Loucy (cell line): ENCODE measurements at regions not wholly inside any gene's neighbourhood (a gene's known extent, or its start where the extent isn't known, plus 50 kb on each side); places are given as distances from the start of the nearest gene placed in this dataset.

Source experiments
- H2AFZ ChIP-seq: fragments of 200-600 bp; sonication (generic); 2 replicates; pipeline ENCODE4 v1.6.0; 2016; ENCODE audit warnings: antibody characterized with exemption, mild to moderate bottlenecking, low read length, moderate library complexity
- H3F3A ChIP-seq: fragments of 200-600 bp; 2 replicates; pipeline ENCODE4 v1.6.0; 2016; ENCODE audit warnings: antibody characterized with exemption, low read depth, mild to moderate bottlenecking
- H3K27me3 ChIP-seq: fragments of 200-600 bp; sonication (generic); 2 replicates; pipeline ENCODE4 v1.6.1; 2014; ENCODE audit warnings: low read length, mild to moderate bottlenecking; ENCODE audit not compliant: insufficient read depth, poor library complexity, severe bottlenecking
- H3K36me3 ChIP-seq: fragments of 200-600 bp; sonication (generic); 2 replicates; pipeline ENCODE4 v1.6.1; 2016; ENCODE audit warnings: low read length; ENCODE audit not compliant: insufficient read depth
- H3K4me1 ChIP-seq: fragments of 200-600 bp; sonication (generic); 2 replicates; pipeline ENCODE4 v1.5.1; 2014; ENCODE audit warnings: low read length, mild to moderate bottlenecking; ENCODE audit not compliant: insufficient read depth, poor library complexity, severe bottlenecking
- H3K4me2 ChIP-seq: fragments of 200-600 bp; sonication (generic); 2 replicates; pipeline ENCODE4 v1.6.0; 2014; ENCODE audit warnings: antibody characterized with exemption, low read length, low read depth, mild to moderate bottlenecking; ENCODE audit not compliant: poor library complexity, severe bottlenecking
- H3K4me3 ChIP-seq: fragments of 200-600 bp; sonication (generic); 2 replicates; pipeline ENCODE4 v1.5.1; 2014; ENCODE audit warnings: low read length, mild to moderate bottlenecking, mixed read lengths; ENCODE audit not compliant: poor library complexity, severe bottlenecking
- H3K79me2 ChIP-seq: fragments of 200-600 bp; sonication (generic); 2 replicates; pipeline ENCODE4 v1.6.1; 2014; ENCODE audit warnings: low read length; ENCODE audit not compliant: insufficient read depth
- H3K9ac ChIP-seq: fragments of 200-600 bp; sonication (generic); 2 replicates; pipeline ENCODE4 v1.6.0; 2014; ENCODE audit warnings: mild to moderate bottlenecking, low read depth, low read length, moderate library complexity; ENCODE audit not compliant: poor library complexity, severe bottlenecking
- H3K9me2 ChIP-seq: fragments of 200-600 bp; sonication (generic); replicated peaks from 2 replicates; pipeline ENCODE4 v1.6.1; 2016; ENCODE audit warnings: low read depth, low read length, mixed read lengths
- H3K9me3 ChIP-seq: fragments of 200-600 bp; sonication (generic); 2 replicates; pipeline ENCODE4 v1.6.1; 2014; ENCODE audit warnings: mild to moderate bottlenecking, antibody characterized with exemption, low read length, low read depth; ENCODE audit not compliant: insufficient read depth
- H4K20me1 ChIP-seq: fragments of 200-600 bp; sonication (generic); 2 replicates; pipeline ENCODE4 v1.6.0; 2014; ENCODE audit warnings: antibody characterized with exemption, low read length, mild to moderate bottlenecking; ENCODE audit not compliant: insufficient read depth, poor library complexity, severe bottlenecking
- EZH2phosphoT487 ChIP-seq: fragments of 200-600 bp; IDR thresholded peaks from 2 replicates; pipeline ENCODE4 v1.6.1; 2018; ENCODE audit warnings: antibody characterized with exemption, mild to moderate bottlenecking, moderate library complexity, borderline replicate concordance
- TF ChIP-seq, protein P1 (sequence below): fragments of 200-600 bp; sonication (generic); conservative IDR thresholded peaks from 2 replicates; pipeline ENCODE4 v1.5.1; 2014; ENCODE audit warnings: mild to moderate bottlenecking, antibody characterized with exemption, low read length

DNA sequence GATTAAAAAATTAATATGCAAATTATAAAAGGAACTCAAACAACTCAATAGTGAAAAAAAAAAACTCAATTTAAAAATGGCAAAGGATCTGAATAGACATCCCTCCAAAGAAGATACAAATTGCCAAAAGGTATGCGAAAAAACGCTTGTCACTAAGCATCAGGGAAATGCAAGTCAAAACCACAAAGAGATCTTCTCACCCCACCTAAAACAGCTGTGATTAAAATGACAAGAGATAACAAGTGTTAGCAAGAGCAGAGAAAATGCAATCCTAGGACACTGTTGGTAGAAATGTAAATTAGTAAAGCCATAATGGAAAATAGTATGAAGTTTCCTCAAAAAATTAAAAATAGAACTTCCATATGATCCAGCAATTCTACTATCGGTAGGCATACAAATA is 166.3 kb upstream of the ZC3H12C start:
- no peaks in the 10 kb centered on the region for H4K20me1 ChIP-seq
- H3K9ac ChIP-seq = no peak overlapping the region
- no peaks in the 10 kb centered on the region for H3K79me2 ChIP-seq
- no peak overlapping the region for H2AFZ ChIP-seq
- TF ChIP-seq EZH2phosphoT487 = no peak
- TF ChIP-seq, protein P1, sequence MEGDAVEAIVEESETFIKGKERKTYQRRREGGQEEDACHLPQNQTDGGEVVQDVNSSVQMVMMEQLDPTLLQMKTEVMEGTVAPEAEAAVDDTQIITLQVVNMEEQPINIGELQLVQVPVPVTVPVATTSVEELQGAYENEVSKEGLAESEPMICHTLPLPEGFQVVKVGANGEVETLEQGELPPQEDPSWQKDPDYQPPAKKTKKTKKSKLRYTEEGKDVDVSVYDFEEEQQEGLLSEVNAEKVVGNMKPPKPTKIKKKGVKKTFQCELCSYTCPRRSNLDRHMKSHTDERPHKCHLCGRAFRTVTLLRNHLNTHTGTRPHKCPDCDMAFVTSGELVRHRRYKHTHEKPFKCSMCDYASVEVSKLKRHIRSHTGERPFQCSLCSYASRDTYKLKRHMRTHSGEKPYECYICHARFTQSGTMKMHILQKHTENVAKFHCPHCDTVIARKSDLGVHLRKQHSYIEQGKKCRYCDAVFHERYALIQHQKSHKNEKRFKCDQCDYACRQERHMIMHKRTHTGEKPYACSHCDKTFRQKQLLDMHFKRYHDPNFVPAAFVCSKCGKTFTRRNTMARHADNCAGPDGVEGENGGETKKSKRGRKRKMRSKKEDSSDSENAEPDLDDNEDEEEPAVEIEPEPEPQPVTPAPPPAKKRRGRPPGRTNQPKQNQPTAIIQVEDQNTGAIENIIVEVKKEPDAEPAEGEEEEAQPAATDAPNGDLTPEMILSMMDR = no peak
- H3K36me3 ChIP-seq = no peaks in the 10 kb centered on the region
- no peak overlapping the region for H3K4me3 ChIP-seq
- H3K4me1 ChIP-seq = no peaks in the 10 kb centered on the region
- no peak overlapping the region for H3K4me2 ChIP-seq
- H3K9me3 ChIP-seq = 0 out of 2 replicates have a peak, but pooled peaks cover 7% of the 10 kb centered on the region
- H3F3A ChIP-seq = no peaks in the 10 kb centered on the region
- H3K27me3 ChIP-seq = no peaks in the 10 kb centered on the region
- H3K9me2 ChIP-seq = no peaks in the 10 kb centered on the region

DNA sequence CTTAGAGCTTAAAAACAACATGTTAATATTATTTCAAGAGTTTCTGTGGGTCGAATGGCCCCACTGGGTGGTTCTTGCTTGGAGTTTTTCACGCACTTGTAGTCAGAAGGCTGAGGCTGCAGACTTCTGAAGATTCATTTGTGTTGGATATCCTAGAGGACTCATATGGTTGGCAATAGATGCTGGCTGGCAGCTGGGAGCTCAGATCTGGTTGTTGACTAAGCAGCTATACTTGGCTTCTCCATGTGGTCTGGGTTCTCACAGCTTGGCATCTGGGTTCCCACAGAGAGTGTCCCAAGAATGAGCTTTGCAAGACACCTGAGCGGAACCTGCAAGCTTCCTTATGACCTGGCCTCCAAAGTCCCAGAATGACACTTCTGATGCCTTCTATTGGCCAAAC is 163.9 kb upstream of the ZC3H12C start:
- Histone ChIP-seq H4K20me1 (no peaks in the 10 kb centered on the region), H3K4me1 (no peaks in the 10 kb centered on the region), H3K36me3 (no peaks in the 10 kb centered on the region), H3K79me2 (no peaks in the 10 kb centered on the region), H2AFZ (no peak overlapping the region), H3K9me2 (no peaks in the 10 kb centered on the region), H3F3A (no peaks in the 10 kb centered on the region), H3K4me3 (no peak overlapping the region), H3K4me2 (no peak overlapping the region), H3K27me3 (no peaks in the 10 kb centered on the region), H3K9ac (no peak overlapping the region), H3K9me3 (no peaks in the 10 kb centered on the region)
- TF ChIP-seq, protein P1 = no peak
- TF ChIP-seq EZH2phosphoT487 = no peak

DNA sequence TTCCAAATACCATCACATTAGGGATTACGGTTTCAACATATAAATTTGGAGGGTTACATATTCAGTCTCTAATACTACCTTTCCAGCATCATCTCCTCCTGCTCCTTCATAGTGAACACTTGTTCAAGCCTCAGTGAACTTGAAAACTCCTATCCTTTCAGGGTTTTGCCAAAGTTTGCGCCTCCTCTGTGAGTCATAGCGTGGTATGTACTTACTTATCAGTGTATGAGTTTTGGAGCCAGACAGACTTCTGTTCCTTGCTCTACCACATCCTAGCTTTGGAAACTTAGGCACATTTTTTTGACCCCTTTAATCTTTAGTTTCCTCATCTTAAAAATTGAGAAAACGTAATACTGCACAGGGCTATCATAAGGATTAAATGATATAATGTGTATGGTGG is 160.1 kb upstream of the ZC3H12C start:
- no peaks in the 10 kb centered on the region for H3K36me3 ChIP-seq
- no peaks in the 10 kb centered on the region for H3K9me3 ChIP-seq
- TF ChIP-seq, protein P1 = no peak
- TF ChIP-seq EZH2phosphoT487 = no peak
- no peak overlapping the region for H3K4me3 ChIP-seq
- H3F3A ChIP-seq = no peaks in the 10 kb centered on the region
- H3K9me2 ChIP-seq = no peaks in the 10 kb centered on the region
- H2AFZ ChIP-seq = no peak overlapping the region
- H3K9ac ChIP-seq = no peak overlapping the region
- no peaks in the 10 kb centered on the region for H3K27me3 ChIP-seq
- H4K20me1 ChIP-seq = no peaks in the 10 kb centered on the region
- H3K4me1 ChIP-seq = no peaks in the 10 kb centered on the region
- H3K79me2 ChIP-seq = no peaks in the 10 kb centered on the region
- H3K4me2 ChIP-seq = no peak overlapping the region
